SK-N-SH treated with all-trans-retinoic acid at 6 μM for 48 hours (cell line): ENCODE measurements at regions not wholly inside any gene's neighbourhood (a gene's known extent, or its start where the extent isn't known, plus 50 kb on each side); places are given as distances from the start of the nearest gene placed in this dataset.
"Not testable (repeated sequence)": the region's sequence is repeated elsewhere in the genome, so short reads cannot be mapped to it uniquely, and the experiment has no call there.

Experiments used
- ATAC-seq: fragments of 200-7000 bp; cut with Tn5 transposase; 3 replicates; pipeline ENCODE4 v1.9.1; 2020; ENCODE audit warnings: mild to moderate bottlenecking, moderate library complexity
- ARNTL ChIP-seq: fragments of 450-650 bp; formaldehyde crosslinking; IDR thresholded peaks from 2 replicates; pipeline ENCODE4 v1.5.0; 2020; ENCODE audit warnings: low read depth, mild to moderate bottlenecking, moderate library complexity, borderline replicate concordance
- CREB5 ChIP-seq: fragments of 250-450 bp; sonication (Bioruptor Pico); IDR thresholded peaks from 2 replicates; pipeline ENCODE4 v1.5.1; 2020; ENCODE audit warnings: low read depth, mild to moderate bottlenecking, moderate library complexity
- CSDC2 ChIP-seq: fragments of 250-450 bp; sonication (Bioruptor Pico); IDR thresholded peaks from 2 replicates; pipeline ENCODE4 v1.5.0; 2020; ENCODE audit warnings: mild to moderate bottlenecking, moderate library complexity
- CSRNP3 ChIP-seq: fragments of 250-450 bp; sonication (Bioruptor Pico); IDR thresholded peaks from 2 replicates; pipeline ENCODE4 v1.5.1; 2021; ENCODE audit warnings: mild to moderate bottlenecking, moderate library complexity
- ESRRG ChIP-seq: fragments of 250-450 bp; sonication (Bioruptor Pico); IDR thresholded peaks from 2 replicates; pipeline ENCODE4 v1.6.1; 2021; ENCODE audit warnings: mild to moderate bottlenecking
- GLIS3 ChIP-seq: fragments of 250-450 bp; sonication (Bioruptor Pico); IDR thresholded peaks from 2 replicates; pipeline ENCODE4 v1.5.0; 2020; ENCODE audit warnings: mild to moderate bottlenecking, moderate library complexity
- ISL1 ChIP-seq: fragments of 250-450 bp; sonication (Bioruptor Pico); IDR thresholded peaks from 2 replicates; pipeline ENCODE4 v2.1.2; 2022; ENCODE audit warnings: mild to moderate bottlenecking, moderate library complexity
- OSR1 ChIP-seq: fragments of 250-450 bp; sonication (Bioruptor Pico); IDR thresholded peaks from 2 replicates; pipeline ENCODE4 v1.8.0; 2022; ENCODE audit warnings: moderate library complexity, mild to moderate bottlenecking, inconsistent platforms
- PATZ1 ChIP-seq: fragments of 250-450 bp; sonication (Bioruptor Pico); IDR thresholded peaks from 2 replicates; pipeline ENCODE4 v1.8.0; 2020; ENCODE audit warnings: mild to moderate bottlenecking, moderate library complexity, borderline replicate concordance
- POU6F1 ChIP-seq: fragments of 250-450 bp; sonication (Bioruptor Pico); IDR thresholded peaks from 2 replicates; pipeline ENCODE4 v1.8.0; 2021; ENCODE audit warnings: low read depth, mild to moderate bottlenecking, moderate library complexity, borderline replicate concordance
- PPARA ChIP-seq: fragments of 250-450 bp; sonication (Bioruptor Pico); IDR thresholded peaks from 2 replicates; pipeline ENCODE4 v1.5.0; 2020; ENCODE audit warnings: mild to moderate bottlenecking, borderline replicate concordance
- RARB ChIP-seq: fragments of 250-450 bp; sonication (Bioruptor Pico); IDR thresholded peaks from 2 replicates; pipeline ENCODE4 v1.8.0; 2021; ENCODE audit warnings: mild to moderate bottlenecking, moderate library complexity
- SNAI2 ChIP-seq: fragments of 250-450 bp; sonication (Bioruptor Pico); IDR thresholded peaks from 2 replicates; pipeline ENCODE4 v1.5.0; 2020; ENCODE audit warnings: mild to moderate bottlenecking, moderate library complexity
- TCF4 ChIP-seq: fragments of 250-450 bp; sonication (Bioruptor Pico); IDR thresholded peaks from 2 replicates; pipeline ENCODE4 v1.8.0; 2021; ENCODE audit warnings: mild to moderate bottlenecking, moderate library complexity, borderline replicate concordance
- TOX ChIP-seq: fragments of 250-450 bp; sonication (Bioruptor Pico); IDR thresholded peaks from 2 replicates; pipeline ENCODE4 v1.8.0; 2021; ENCODE audit warnings: mild to moderate bottlenecking, moderate library complexity, borderline replicate concordance
- ZFP3 ChIP-seq: fragments of 250-450 bp; sonication (Bioruptor Pico); IDR thresholded peaks from 2 replicates; pipeline ENCODE4 v1.5.0; 2020; ENCODE audit warnings: mild to moderate bottlenecking, moderate library complexity
- ZFP30 ChIP-seq: fragments of 450-650 bp; formaldehyde crosslinking; IDR thresholded peaks from 2 replicates; pipeline ENCODE4 v1.5.0; 2022; ENCODE audit warnings: mild to moderate bottlenecking, moderate library complexity
- ZNF565 ChIP-seq: fragments of 450-650 bp; formaldehyde crosslinking; conservative IDR thresholded peaks from 2 replicates; pipeline ENCODE4 v1.5.0; 2020; ENCODE audit warnings: low read depth, mild to moderate bottlenecking, moderate library complexity
- ZNF70 ChIP-seq: fragments of 450-650 bp; formaldehyde crosslinking; IDR thresholded peaks from 2 replicates; pipeline ENCODE4 v1.5.0; 2020; ENCODE audit warnings: mild to moderate bottlenecking, moderate library complexity
- ZNF8 ChIP-seq: fragments of 450-650 bp; formaldehyde crosslinking; IDR thresholded peaks from 2 replicates; pipeline ENCODE4 v1.5.0; 2020; ENCODE audit warnings: mild to moderate bottlenecking, moderate library complexity

GRCh38 chr12:89826468-89826867, 117.8 kb upstream of the ATP2B1 start:
- ATAC-seq, result peak; percentile 81

GRCh38 chr12:89825591-89826449, 117.2 kb upstream of the ATP2B1 start:
- peak; percentile 59 for ATAC-seq

More at GRCh38 chr12:89826468-89826867, 117.8 kb upstream of the ATP2B1 start:
- 0 out of 2 replicates have a peak, but pooled peaks have one; percentile 53 for TF ChIP-seq ESRRG (CRISPR knock-in tag)
- no peak for TF ChIP-seq ARNTL (CRISPR knock-in tag)
- no peak for TF ChIP-seq TCF4 (CRISPR knock-in tag)
- 0 out of 2 replicates have a peak, but pooled peaks have one; percentile 54 for TF ChIP-seq CSRNP3 (CRISPR knock-in tag)
- TF ChIP-seq TOX, result peak; percentile 81; the same call in 1 of the 2 replicates
- no peak for TF ChIP-seq ZNF70
- no peak for TF ChIP-seq PPARA (CRISPR knock-in tag)
- 0 out of 2 replicates have a peak, but pooled peaks have one; percentile 24 for TF ChIP-seq CREB5 (CRISPR knock-in tag)
- no peak for TF ChIP-seq PATZ1
- TF ChIP-seq ZFP3 (CRISPR knock-in tag), result no peak
- TF ChIP-seq RARB (CRISPR knock-in tag), result no peak
- no peak for TF ChIP-seq ZFP30 (CRISPR knock-in tag)
- TF ChIP-seq ISL1, result peak; percentile 98
- TF ChIP-seq CSDC2 (CRISPR knock-in tag), result no peak
- no peak for TF ChIP-seq GLIS3 (CRISPR knock-in tag)

GRCh38 chr12:89824822-89825221, 116.2 kb upstream of the ATP2B1 start:
- no peak for TF ChIP-seq SNAI2 (CRISPR knock-in tag)
- TF ChIP-seq OSR1 (CRISPR knock-in tag), result no peak
- TF ChIP-seq ZNF8 (CRISPR knock-in tag), result no peak
- TF ChIP-seq TCF4 (CRISPR knock-in tag), result no peak
- TF ChIP-seq ARNTL (CRISPR knock-in tag), result no peak
- no peak for TF ChIP-seq POU6F1 (CRISPR knock-in tag)
- no peak for TF ChIP-seq ZNF70
- no peak for TF ChIP-seq RARB (CRISPR knock-in tag)
- no peak for TF ChIP-seq CSRNP3 (CRISPR knock-in tag)
- no peak for TF ChIP-seq ZNF565 (CRISPR knock-in tag)
- no peak for TF ChIP-seq ISL1
- ATAC-seq, result no peak

More at GRCh38 chr12:89825591-89826449, 117.2 kb upstream of the ATP2B1 start:
- TF ChIP-seq ZFP3 (CRISPR knock-in tag) (no peak), ZFP30 (CRISPR knock-in tag) (no peak), TOX (0 out of 2 replicates have a peak, but pooled peaks have one; percentile 20), ISL1 (peak; percentile 56)
- TF ChIP-seq, all 23 proteins: peak for 2

- ATAC-seq, result not testable (repeated sequence)
These were observed 114.4 kb upstream of the ATP2B1 start for GRCh38 chr12:89822992-89823391.
